HCT116 (cell line): ENCODE measurements at regions not wholly inside any gene's neighbourhood (a gene's known extent, or its start where the extent isn't known, plus 50 kb on each side); places are given as distances from the start of the nearest gene placed in this dataset.

ENCODE experiments used
- ATAC-seq: fragments of 200-7000 bp; cut with Tn5 transposase; 2 replicates; pipeline ENCODE4 v1.9.1; 2020; ENCODE audit warnings: mild to moderate bottlenecking, moderate library complexity
- BruUV-seq: library from RNA; stranded (reverse); fragments of 400-500 nt; replicated peaks from 2 replicates; lab custom pipeline; 2021; lab: Mats Ljungman, UMichigan
- CTCF ChIA-PET: fragments of 300-600 bp; sonication (Branson Sonifier 250); formaldehyde crosslinking; loops from one replicate; lab custom pipeline; 2021; ENCODE audit warnings: antibody characterized with exemption; lab: Charles Lee
- POLR2A ChIA-PET: fragments of 300-600, 350-600 bp; sonication (Branson Sonifier 250); formaldehyde crosslinking; loops from one replicate; lab custom pipeline; 2021; ENCODE audit warnings: antibody characterized with exemption; lab: Charles Lee
- RAD21 ChIA-PET, 2 experiments: fragments of 300-600 bp; sonication (Branson Sonifier 250); formaldehyde crosslinking; loops; one replicate each; lab custom pipeline; 2023; ENCODE audit warnings: low total read pairs in 2 of 2; ENCODE audit not compliant: uncharacterized antibody in 2 of 2, unreplicated experiment in 2 of 2, low non-redundant PET in 1 of 2; lab: Charles Lee
- DNase-seq: peaks from one replicate; pipeline ENCODE4 v3.0.0-alpha.2; 2010; ENCODE audit warnings: low read depth, low spot score
- H2AFZ ChIP-seq: fragments of 200-600 bp; shearing (Covaris generic), sonication (generic); 2 replicates; pipeline ENCODE4 v1.6.1; 2017; ENCODE audit warnings: low read depth, mixed run types, mixed read lengths, antibody characterized with exemption, low read length; ENCODE audit not compliant: poor library complexity, severe bottlenecking
- H3K27ac ChIP-seq: 2 replicates; pipeline ENCODE4 v1.5.1; 2012; ENCODE audit warnings: low read depth, low read length
- H3K27me3 ChIP-seq: fragments of 200-600 bp; sonication (generic); 2 replicates; pipeline ENCODE4 v1.6.1; 2016; ENCODE audit warnings: mixed run types, low read length, mixed read lengths; ENCODE audit not compliant: insufficient read depth
- H3K36me3 ChIP-seq, 2 experiments: fragments of 200-500 bp in 1 of 2; fragments of 200-600 bp in 1 of 2; sonication (Bioruptor generic) in 1 of 2; sonication (generic) in 1 of 2; 2 replicates each; pipeline versions ENCODE4 v1.5.1 to v1.6.1; 2014 to 2016; ENCODE audit warnings: low read length in 2 of 2, inconsistent platforms in 1 of 2, mixed read lengths in 1 of 2, mixed run types in 1 of 2; ENCODE audit not compliant: insufficient read depth in 2 of 2, control insufficient read depth in 1 of 2
- H3K4me1 ChIP-seq, 2 experiments: fragments of 200-600 bp in 1 of 2; sonication (generic) in 1 of 2; 2 replicates each; pipeline versions ENCODE4 v1.5.1 to v1.6.1; 2012 to 2017; ENCODE audit warnings: low read length in 2 of 2, inconsistent platforms in 1 of 2, mild to moderate bottlenecking in 1 of 2, mixed read lengths in 1 of 2, mixed run types in 1 of 2, moderate library complexity in 1 of 2; ENCODE audit not compliant: insufficient read depth in 2 of 2, control insufficient read depth in 1 of 2
- H3K4me2 ChIP-seq: fragments of 200-600 bp; sonication (generic); 2 replicates; pipeline ENCODE4 v1.6.1; 2017; ENCODE audit warnings: mixed run types, low read length, mixed read lengths
- H3K4me3 ChIP-seq, 2 experiments: fragments of 200-600 bp in 1 of 2; sonication (generic) in 1 of 2; replicated peaks in 1 of 2; 2 replicates each; pipeline ENCODE4 v1.5.1; 2011 to 2016; ENCODE audit warnings: low read length in 2 of 2, control low read depth in 1 of 2, low read depth in 1 of 2, mild to moderate bottlenecking in 1 of 2, mixed read lengths in 1 of 2, mixed run types in 1 of 2
- H3K79me2 ChIP-seq: fragments of 200-600 bp; sonication (generic); 2 replicates; pipeline ENCODE4 v1.6.1; 2017; ENCODE audit warnings: mild to moderate bottlenecking, mixed run types, low read length, moderate library complexity, mixed read lengths; ENCODE audit not compliant: insufficient read depth
- H3K9ac ChIP-seq: fragments of 200-600 bp; sonication (generic); 2 replicates; pipeline ENCODE4 v1.6.1; 2016; ENCODE audit warnings: low read length, mixed read lengths
- H3K9me2 ChIP-seq: fragments of 200-600 bp; sonication (generic), shearing (Covaris generic); 2 replicates; pipeline ENCODE4 v1.6.1; 2017; ENCODE audit warnings: mixed run types, mild to moderate bottlenecking, moderate library complexity; ENCODE audit not compliant: insufficient read depth
- H3K9me3 ChIP-seq, 2 experiments: fragments of 200-500 bp in 1 of 2; fragments of 200-600 bp in 1 of 2; sonication (Bioruptor generic) in 1 of 2; sonication (generic) in 1 of 2; 2 replicates each; pipeline ENCODE4 v1.6.1; 2014 to 2017; ENCODE audit warnings: low read length in 2 of 2, mixed read lengths in 2 of 2, inconsistent platforms in 1 of 2, low read depth in 1 of 2, mild to moderate bottlenecking in 1 of 2, mixed run types in 1 of 2, moderate library complexity in 1 of 2; ENCODE audit not compliant: control insufficient read depth in 1 of 2, insufficient read depth in 1 of 2
- H4K20me1 ChIP-seq: fragments of 200-600 bp; sonication (generic), shearing (Covaris generic); 2 replicates; pipeline ENCODE4 v1.6.1; 2017; ENCODE audit warnings: mixed run types, mild to moderate bottlenecking, moderate library complexity; ENCODE audit not compliant: insufficient read depth
- CBX3 ChIP-seq: IDR thresholded peaks from 2 replicates; pipeline ENCODE4 v1.6.1; 2012; ENCODE audit warnings: low read depth
- JUND ChIP-seq: IDR thresholded peaks from 2 replicates; pipeline ENCODE4 v1.6.1; 2012
- POLR2A ChIP-seq: IDR thresholded peaks from 2 replicates; pipeline ENCODE4 v1.7.0; 2011; ENCODE audit warnings: borderline replicate concordance; ENCODE audit not compliant: insufficient read depth, insufficient read length; ENCODE audit errors: extremely low read depth
- SRF ChIP-seq: IDR thresholded peaks from 2 replicates; pipeline ENCODE4 v1.6.1; 2012; ENCODE audit warnings: low read depth
- TCF7L2 ChIP-seq: IDR thresholded peaks from 2 replicates; pipeline ENCODE4 v1.7.0; 2011; ENCODE audit warnings: borderline replicate concordance, inconsistent platforms; ENCODE audit not compliant: insufficient read depth, insufficient read length; ENCODE audit errors: extremely low read depth
- ZFX ChIP-seq: fragments of 450-650 bp; IDR thresholded peaks from 2 replicates; pipeline ENCODE4 v1.6.1; 2017
- ZNF274 ChIP-seq: fragments of 200-500 bp; sonication (Bioruptor generic); IDR thresholded peaks from 2 replicates; pipeline ENCODE4 v1.6.1; 2014; ENCODE audit warnings: mild to moderate bottlenecking, low read depth, low read length, inconsistent platforms
- intact Hi-C: fragments of 100-400 bp; cut with micrococcal nuclease; formaldehyde crosslinking; loops from 2 replicates; pipeline ENCODE4 v1.10.0; 2022
- TF ChIP-seq, protein P1 (sequence below): IDR thresholded peaks from 2 replicates; pipeline ENCODE4 v1.6.1; 2011; ENCODE audit warnings: mild to moderate bottlenecking, low read length, moderate library complexity; ENCODE audit not compliant: insufficient replicate concordance; ENCODE audit errors: extremely low read depth

DNA sequence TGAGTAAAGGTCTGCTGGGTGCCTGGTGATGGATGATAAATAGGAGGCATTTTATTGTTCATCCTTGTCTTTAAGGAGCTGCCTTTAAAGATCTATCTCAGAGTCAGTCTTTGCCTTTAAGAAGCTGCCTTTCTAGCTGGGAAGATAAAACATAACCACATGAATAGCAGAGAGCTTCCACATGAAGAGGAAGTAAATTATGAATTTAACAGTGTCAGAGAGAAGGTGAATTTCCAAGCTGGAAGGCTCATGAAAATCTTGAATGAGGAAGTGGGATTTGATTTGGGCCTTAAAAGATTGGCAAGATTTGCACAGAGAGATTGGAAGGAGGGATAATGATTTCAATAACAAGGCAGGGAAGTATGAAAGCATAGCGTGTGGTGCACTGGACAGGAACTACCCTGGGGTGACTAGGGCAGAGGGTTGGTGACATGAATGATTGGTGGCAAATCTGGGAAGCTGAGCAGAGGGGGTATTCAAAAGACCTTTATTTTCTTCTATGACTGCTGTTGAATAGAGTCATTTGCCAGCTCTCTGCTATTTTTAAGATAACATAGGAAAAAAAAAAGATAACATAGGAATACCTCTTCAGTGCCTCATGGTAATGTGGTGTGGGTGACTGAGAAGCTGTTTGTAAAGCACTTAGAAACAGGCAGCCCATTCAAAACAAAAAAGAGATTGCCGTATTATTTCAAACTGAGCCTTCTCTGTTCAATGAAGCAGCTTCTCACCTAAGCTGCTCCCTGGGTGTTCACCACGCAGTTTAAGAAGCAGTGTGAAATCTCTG, 591.6 kb downstream of the PKHD1 start:
- no peaks in the 10 kb centered on the region for H3K79me2 ChIP-seq
- H3K27me3 ChIP-seq: no peaks in the 10 kb centered on the region
- H3K27ac ChIP-seq: no peak overlapping the region
- H3K4me2 ChIP-seq: no peak overlapping the region
- intact Hi-C loops: no loop called here
- ChIA-PET CTCF (no interaction called here), POLR2A (no interaction called here), RAD21 (no interaction called here)
- H3K4me3 ChIP-seq: no peak overlapping the region
- no peaks in the 10 kb centered on the region for H3K36me3 ChIP-seq
- H4K20me1 ChIP-seq: no peaks in the 10 kb centered on the region
- no peak overlapping the region for H2AFZ ChIP-seq
- TF ChIP-seq JUND (no peak), ZNF274 (no peak), ZFX (no peak), CBX3 (no peak), TCF7L2 (no peak), SRF (no peak), POLR2A (no peak)
- TF ChIP-seq, protein P1, sequence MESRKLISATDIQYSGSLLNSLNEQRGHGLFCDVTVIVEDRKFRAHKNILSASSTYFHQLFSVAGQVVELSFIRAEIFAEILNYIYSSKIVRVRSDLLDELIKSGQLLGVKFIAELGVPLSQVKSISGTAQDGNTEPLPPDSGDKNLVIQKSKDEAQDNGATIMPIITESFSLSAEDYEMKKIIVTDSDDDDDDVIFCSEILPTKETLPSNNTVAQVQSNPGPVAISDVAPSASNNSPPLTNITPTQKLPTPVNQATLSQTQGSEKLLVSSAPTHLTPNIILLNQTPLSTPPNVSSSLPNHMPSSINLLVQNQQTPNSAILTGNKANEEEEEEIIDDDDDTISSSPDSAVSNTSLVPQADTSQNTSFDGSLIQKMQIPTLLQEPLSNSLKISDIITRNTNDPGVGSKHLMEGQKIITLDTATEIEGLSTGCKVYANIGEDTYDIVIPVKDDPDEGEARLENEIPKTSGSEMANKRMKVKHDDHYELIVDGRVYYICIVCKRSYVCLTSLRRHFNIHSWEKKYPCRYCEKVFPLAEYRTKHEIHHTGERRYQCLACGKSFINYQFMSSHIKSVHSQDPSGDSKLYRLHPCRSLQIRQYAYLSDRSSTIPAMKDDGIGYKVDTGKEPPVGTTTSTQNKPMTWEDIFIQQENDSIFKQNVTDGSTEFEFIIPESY: no peak
- no peak for DNase-seq
- no peaks in the 10 kb centered on the region for H3K9me2 ChIP-seq
- H3K9me3 ChIP-seq: peaks cover 0 to 18% of the 10 kb centered on the region in 2 experiments; a peak in 2 of 4 replicates
- H3K4me1 ChIP-seq: no peaks in the 10 kb centered on the region
- BruUV-seq: no TSS peak
- H3K9ac ChIP-seq: no peak overlapping the region
- no peak for ATAC-seq
